ENCODE measurements at regions not wholly inside any gene's neighbourhood (a gene's known extent, or its start where the extent isn't known, plus 50 kb on each side); places are given as distances from the start of the nearest gene placed in this dataset.

GRCh38 chr1:219358080-219358479, 184.4 kb downstream of the LYPLAL1 start (continued):
- TF ChIP-seq REST (IDR thresholded peaks at IDR 0.05; ENCODE audit: low read depth), result no peak

GRCh38 chr1:219354962-219355361, 181.3 kb downstream of the LYPLAL1 start:
- Histone ChIP-seq H3K27me3 (ENCODE audit: insufficient read depth, low read length) (no peaks in the 10 kb centered on the region), H3K9ac (ENCODE audit: low read length) (no peak overlapping the region), H3K4me1 (ENCODE audit: control insufficient read depth in 1 of 2, insufficient read depth in 2 of 2, low read length in 2 of 2) (no peaks in the 10 kb centered on the region), H3K27ac (ENCODE audit: low read depth, low read length) (no peak overlapping the region), H3K79me2 (ENCODE audit: insufficient read depth, low read length) (no peaks in the 10 kb centered on the region), H3K9me2 (ENCODE audit: insufficient read depth) (no peaks in the 10 kb centered on the region), H3K4me3 (replicated peaks in 1 of 2; ENCODE audit: low read depth in 1 of 2, low read length in 2 of 2) (no peak overlapping the region), H3K4me2 (ENCODE audit: low read length) (no peak overlapping the region), H4K20me1 (ENCODE audit: insufficient read depth) (no peaks in the 10 kb centered on the region), H2AFZ (ENCODE audit: low read depth, low read length, poor library complexity, severe bottlenecking) (no peak overlapping the region), H3K9me3 (ENCODE audit: control insufficient read depth in 1 of 2, insufficient read depth in 1 of 2, low read depth in 1 of 2, low read length in 2 of 2) (no peaks in the 10 kb centered on the region), H3K36me3 (ENCODE audit: control insufficient read depth in 1 of 2, insufficient read depth in 2 of 2, low read length in 2 of 2) (no peaks in the 10 kb centered on the region)
- intact Hi-C loops (cut with micrococcal nuclease), result no loop called here
- ChIA-PET CTCF (no interaction called here), RAD21 (ENCODE audit: low non-redundant PET in 1 of 2, low total read pairs in 2 of 2, uncharacterized antibody in 2 of 2, unreplicated experiment in 2 of 2) (no interaction called here), POLR2A (no interaction called here)
- DNase-seq (ENCODE audit: low read depth, low spot score) (no peak), ATAC-seq (no peak)
- TF ChIP-seq YY1 (IDR thresholded peaks at IDR 0.05; ENCODE audit: extremely low read depth, insufficient replicate concordance, low read depth, low read length) (no peak), SP1 (IDR thresholded peaks at IDR 0.05; ENCODE audit: low read depth) (no peak), ZFX (IDR thresholded peaks at IDR 0.05) (no peak), REST (IDR thresholded peaks at IDR 0.05; ENCODE audit: low read depth) (no peak), SRF (IDR thresholded peaks at IDR 0.05; ENCODE audit: low read depth) (no peak), POLR2A (IDR thresholded peaks at IDR 0.05; ENCODE audit: borderline replicate concordance, extremely low read depth, insufficient read depth, insufficient read length) (no peak), TCF7L2 (IDR thresholded peaks at IDR 0.05; ENCODE audit: borderline replicate concordance, extremely low read depth, insufficient read depth, insufficient read length) (no peak), FOSL1 (IDR thresholded peaks at IDR 0.05; ENCODE audit: low read depth) (no peak), MAX (IDR thresholded peaks at IDR 0.05) (no peak), JUND (IDR thresholded peaks at IDR 0.05) (no peak), ELF1 (IDR thresholded peaks at IDR 0.05; ENCODE audit: borderline replicate concordance, low read depth) (no peak), SIN3A (IDR thresholded peaks at IDR 0.05; ENCODE audit: low read depth) (no peak)
- no TSS peak for BruUV-seq (replicated peaks)

Data from HCT116 (cell line).